Breast epithelium (tissue), 4 donors: ENCODE measurements at regions not wholly inside any gene's neighbourhood (a gene's known extent, or its start where the extent isn't known, plus 50 kb on each side); places are given as distances from the start of the nearest gene placed in this dataset.

Source experiments
- DNase-seq, 2 donors: peaks; one replicate each; pipeline ENCODE4 v3.0.0-alpha.2; 2019; ENCODE audit warnings: low spot score in 2 of 2
- H3K27ac ChIP-seq, 2 donors: fragments of 200-600 bp; sonication (generic) in 1 of 2; one replicate each; pipeline ENCODE4 v1.5.1; 2016 to 2019; ENCODE audit warnings: mild to moderate bottlenecking in 1 of 2
- H3K27me3 ChIP-seq, 2 donors: fragments of 200-600 bp; sonication (generic) in 1 of 2; one replicate each; pipeline versions ENCODE4 v1.5.1 to v1.6.0; 2017 to 2019; ENCODE audit warnings: control low read depth in 1 of 2, mild to moderate bottlenecking in 1 of 2
- H3K36me3 ChIP-seq: fragments of 200-600 bp; one replicate; pipeline ENCODE4 v1.5.1; 2019
- H3K4me1 ChIP-seq, 2 donors: fragments of 200-600 bp; sonication (generic); one replicate each; pipeline ENCODE4 v1.5.1; 2016 to 2019; ENCODE audit warnings: control low read depth in 1 of 2
- H3K4me3 ChIP-seq, 3 donors: fragments of 200-600 bp; sonication (generic); 1 replicate in 2 of 3; 2 replicates in 1 of 3; pipeline ENCODE4 v1.5.1; 2016 to 2019; ENCODE audit warnings: mild to moderate bottlenecking in 3 of 3, moderate library complexity in 2 of 3
- H3K9me3 ChIP-seq, 2 donors: fragments of 200-600 bp; sonication (generic) in 1 of 2; one replicate each; pipeline ENCODE4 v1.5.1; 2016 to 2019; ENCODE audit warnings: control low read depth in 1 of 2
- CTCF ChIP-seq, 3 donors: fragments of 450-650 bp; IDR thresholded peaks; one replicate each; pipeline ENCODE4 v1.5.1; 2016 to 2017; ENCODE audit warnings: antibody characterized with exemption in 3 of 3, mild to moderate bottlenecking in 3 of 3, moderate library complexity in 3 of 3
- POLR2A ChIP-seq: fragments of 450-650 bp; IDR thresholded peaks from one replicate; pipeline ENCODE4 v1.6.1; 2016; ENCODE audit warnings: antibody characterized with exemption, mild to moderate bottlenecking, moderate library complexity
- POLR2AphosphoS5 ChIP-seq, 3 donors: sonication (generic); formaldehyde crosslinking; IDR thresholded peaks; one replicate each; pipeline ENCODE4 v1.6.1; 2017; ENCODE audit warnings: antibody characterized with exemption in 3 of 3
- intact Hi-C: fragments of 100-400 bp; cut with DNase I; formaldehyde crosslinking; loops from one replicate; pipeline ENCODE4 v1.15.1; 2023; ENCODE audit warnings: low total_unique reads

GRCh38 chr1:4174291-4175200, 274.5 kb upstream of the C1orf174 start:
- Histone ChIP-seq H3K36me3 (no peaks in the 10 kb centered on the region), H3K4me1 (no peaks in the 10 kb centered on the region), H3K27me3 (peaks cover 0 to 13% of the 10 kb centered on the region in 2 donors), H3K9me3 (no peaks in the 10 kb centered on the region), H3K27ac (no peak overlapping the region), H3K4me3 (no peak overlapping the region)
- DNase-seq: peak in 1 of 2 donors; percentile 14
- TF ChIP-seq POLR2AphosphoS5 (IDR thresholded peaks at IDR 0.05) (no peak), CTCF (IDR thresholded peaks at IDR 0.05) (no peak), POLR2A (no peak)
- intact Hi-C loops: no loop called here

GRCh38 chr1:4175566-4176405, 275.7 kb upstream of the C1orf174 start:
- Histone ChIP-seq H3K4me3 (no peak overlapping the region), H3K27ac (no peak overlapping the region), H3K9me3 (no peaks in the 10 kb centered on the region), H3K27me3 (peaks cover 0 to 13% of the 10 kb centered on the region in 2 donors), H3K36me3 (no peaks in the 10 kb centered on the region), H3K4me1 (no peaks in the 10 kb centered on the region)
- intact Hi-C loops: no loop called here
- peak in 1 of 2 donors; percentile 14 for DNase-seq
- TF ChIP-seq CTCF (IDR thresholded peaks at IDR 0.05): no peak
- no peak for TF ChIP-seq POLR2A
- no peak for TF ChIP-seq POLR2AphosphoS5 (IDR thresholded peaks at IDR 0.05)

GRCh38 chr1:4176841-4177240, 276.8 kb upstream of the C1orf174 start:
- no peak for DNase-seq

GRCh38 chr1:4177425-4178150, 277.5 kb upstream of the C1orf174 start:
- H3K27ac ChIP-seq: no peak overlapping the region
- intact Hi-C loops: no loop called here
- H3K27me3 ChIP-seq: peaks cover 0 to 8% of the 10 kb centered on the region in 2 donors
- H3K9me3 ChIP-seq: no peaks in the 10 kb centered on the region
- H3K36me3 ChIP-seq: no peaks in the 10 kb centered on the region
- no peaks in the 10 kb centered on the region for H3K4me1 ChIP-seq
- TF ChIP-seq CTCF (IDR thresholded peaks at IDR 0.05) (no peak), POLR2AphosphoS5 (IDR thresholded peaks at IDR 0.05) (no peak), POLR2A (no peak)
- no peak overlapping the region for H3K4me3 ChIP-seq
- no peak for DNase-seq

More at GRCh38 chr1:4176841-4177240, 276.8 kb upstream of the C1orf174 start:
- Histone ChIP-seq H3K27ac (no peak overlapping the region), H3K4me1 (no peaks in the 10 kb centered on the region), H3K27me3 (peaks cover 0 to 12% of the 10 kb centered on the region in 2 donors), H3K36me3 (no peaks in the 10 kb centered on the region), H3K4me3 (no peak overlapping the region), H3K9me3 (no peaks in the 10 kb centered on the region)
- intact Hi-C loops: no loop called here
- no peak for TF ChIP-seq CTCF (IDR thresholded peaks at IDR 0.05)
- TF ChIP-seq POLR2AphosphoS5 (IDR thresholded peaks at IDR 0.05): no peak
- TF ChIP-seq POLR2A: no peak
